ENCODE measurements at regions not wholly inside any gene's neighbourhood (a gene's known extent, or its start where the extent isn't known, plus 50 kb on each side); places are given as distances from the start of the nearest gene placed in this dataset.

GRCh38 chr17:77279448-77280303 lies 138.9 kb downstream of the SEC14L1 start:
- TF ChIP-seq CTCF (IDR thresholded peaks at IDR 0.05; ENCODE audit: low read depth, low read length, missing input control) (no peak), FOXA1 (IDR thresholded peaks at IDR 0.05) (no peak), YY1 (IDR thresholded peaks at IDR 0.05) (no peak), ATF3 (IDR thresholded peaks at IDR 0.05) (no peak), SP1 (IDR thresholded peaks at IDR 0.05) (no peak), HNF4G (IDR thresholded peaks at IDR 0.05) (no peak), REST (IDR thresholded peaks at IDR 0.05) (no peak), RAD21 (IDR thresholded peaks at IDR 0.05) (no peak), TAF1 (conservative IDR thresholded peaks at IDR 0.05) (no peak), GABPA (IDR thresholded peaks at IDR 0.05 in 1 of 2, conservative IDR thresholded peaks at IDR 0.05 in 1 of 2) (no peak), FOXA2 (IDR thresholded peaks at IDR 0.05) (no peak), ZBTB33 (IDR thresholded peaks at IDR 0.05) (no peak), RXRA (IDR thresholded peaks at IDR 0.05) (no peak)

Data from liver (tissue), 3 donors.